IMR-90 (cell line): ENCODE measurements at regions not wholly inside any gene's neighbourhood (a gene's known extent, or its start where the extent isn't known, plus 50 kb on each side); places are given as distances from the start of the nearest gene placed in this dataset.

Experiments used
- ATAC-seq: fragments of 200-7000 bp; cut with Tn5 transposase; 2 replicates; pipeline ENCODE4 v1.9.1; 2020; ENCODE audit warnings: low read depth, mild to moderate bottlenecking, moderate library complexity
- BruUV-seq: library from RNA; stranded (reverse); fragments of 400-500 nt; replicated peaks from 2 replicates; lab custom pipeline; 2021; lab: Mats Ljungman, UMichigan
- CTCF ChIA-PET: fragments of 300-600 bp; formaldehyde crosslinking; extraction: SDS; loops from one replicate; lab custom pipeline; 2021; ENCODE audit warnings: antibody characterized with exemption; lab: Yijun Ruan, JAX
- POLR2A ChIA-PET: fragments of 300-600 bp; sonication (Branson Sonifier 250); formaldehyde crosslinking; loops from one replicate; lab custom pipeline; 2022; ENCODE audit warnings: antibody characterized with exemption; ENCODE audit not compliant: unreplicated experiment; lab: Charles Lee
- DNase-seq: peaks from one replicate; pipeline ENCODE4 v3.0.0; 2013
- H2AFZ ChIP-seq: replicated peaks from 2 replicates; pipeline ENCODE3; 2013; ENCODE audit warnings: low read length, mild to moderate bottlenecking; ENCODE audit not compliant: poor library complexity
- H2AK5ac ChIP-seq: 2 replicates; pipeline ENCODE4 v1.6.1; 2013; ENCODE audit warnings: low read depth, low read length, inconsistent platforms
- H2AK9ac ChIP-seq: replicated peaks from 2 replicates; pipeline ENCODE3; 2013; ENCODE audit warnings: mild to moderate bottlenecking, low read depth, low read length, moderate library complexity; ENCODE audit not compliant: poor library complexity
- H2BK120ac ChIP-seq: 2 replicates; pipeline ENCODE4 v1.6.1; 2013; ENCODE audit warnings: low read depth, low read length, inconsistent platforms
- H2BK15ac ChIP-seq: 3 replicates; pipeline ENCODE4 v1.6.1; 2013; ENCODE audit warnings: low read depth, low read length, inconsistent platforms
- H2BK20ac ChIP-seq: 2 replicates; pipeline ENCODE4 v1.6.1; 2013; ENCODE audit warnings: low read depth, mild to moderate bottlenecking, inconsistent platforms, low read length, moderate library complexity
- H2BK5ac ChIP-seq: 2 replicates; pipeline ENCODE4 v1.6.1; 2013; ENCODE audit warnings: mild to moderate bottlenecking, low read depth, low read length, inconsistent platforms; ENCODE audit not compliant: poor library complexity, severe bottlenecking
- H3K14ac ChIP-seq: replicated peaks from 2 replicates; pipeline ENCODE4 v1.6.1; 2013; ENCODE audit warnings: low read depth, low read length, inconsistent platforms
- H3K18ac ChIP-seq: 2 replicates; pipeline ENCODE4 v1.6.1; 2013; ENCODE audit warnings: low read depth, low read length, control low read depth
- H3K23ac ChIP-seq: 2 replicates; pipeline ENCODE4 v1.6.1; 2013; ENCODE audit warnings: low read depth, low read length, inconsistent platforms
- H3K27ac ChIP-seq: 2 replicates; pipeline ENCODE4 v1.5.1; 2013; ENCODE audit warnings: mild to moderate bottlenecking, control low read depth, low read length; ENCODE audit not compliant: insufficient read depth
- H3K27me3 ChIP-seq: 2 replicates; pipeline ENCODE4 v1.6.1; 2013; ENCODE audit warnings: low read length; ENCODE audit not compliant: control insufficient read depth, insufficient read depth
- H3K36me3 ChIP-seq: 2 replicates; pipeline ENCODE4 v1.6.1; 2013; ENCODE audit warnings: low read length, mixed read lengths; ENCODE audit not compliant: control insufficient read depth, insufficient read depth
- H3K4ac ChIP-seq: 2 replicates; pipeline ENCODE4 v1.6.1; 2013; ENCODE audit warnings: low read depth, low read length, inconsistent platforms
- H3K4me1 ChIP-seq: 2 replicates; pipeline ENCODE4 v1.6.1; 2013; ENCODE audit warnings: low read length, mixed read lengths; ENCODE audit not compliant: control insufficient read depth, insufficient read depth
- H3K4me2 ChIP-seq: 2 replicates; pipeline ENCODE4 v1.6.1; 2013; ENCODE audit warnings: low read depth, mild to moderate bottlenecking, control low read depth, low read length, moderate library complexity
- H3K4me3 ChIP-seq: 2 replicates; pipeline ENCODE4 v1.5.1; 2013; ENCODE audit warnings: low read depth, mild to moderate bottlenecking, control low read depth, low read length, moderate library complexity; ENCODE audit not compliant: insufficient read depth
- H3K56ac ChIP-seq: 2 replicates; pipeline ENCODE4 v1.6.1; 2013; ENCODE audit warnings: low read length, inconsistent platforms; ENCODE audit not compliant: insufficient read depth; ENCODE audit errors: extremely low read depth
- H3K79me1 ChIP-seq, 2 experiments: 2 replicates each; pipeline ENCODE4 v1.6.1; 2013; ENCODE audit warnings: low read length in 2 of 2, inconsistent platforms in 1 of 2, low read depth in 1 of 2
- H3K9ac ChIP-seq: 2 replicates; pipeline ENCODE4 v1.6.1; 2013; ENCODE audit warnings: low read depth, low read length, control low read depth
- H3K9me1 ChIP-seq: 2 replicates; pipeline ENCODE4 v1.6.1; 2013; ENCODE audit warnings: low read length, inconsistent platforms; ENCODE audit not compliant: insufficient read depth
- H3K9me3 ChIP-seq: 2 replicates; pipeline ENCODE4 v1.6.1; 2013; ENCODE audit warnings: low read length; ENCODE audit not compliant: control insufficient read depth, insufficient read depth
- H4K20me1 ChIP-seq: 2 replicates; pipeline ENCODE4 v1.6.1; 2013; ENCODE audit warnings: low read length, inconsistent platforms; ENCODE audit not compliant: insufficient read depth
- H4K5ac ChIP-seq: 2 replicates; pipeline ENCODE4 v1.6.1; 2013; ENCODE audit warnings: mild to moderate bottlenecking, low read depth, low read length, control low read depth
- H4K8ac ChIP-seq, 2 experiments: 2 replicates each; pipeline ENCODE4 v1.6.1; 2013; ENCODE audit warnings: low read depth in 2 of 2, low read length in 2 of 2, control low read depth in 1 of 2, inconsistent platforms in 1 of 2
- H4K91ac ChIP-seq: 2 replicates; pipeline ENCODE4 v1.6.1; 2013; ENCODE audit warnings: low read depth, low read length, inconsistent platforms; ENCODE audit not compliant: insufficient read depth
- BHLHE40 ChIP-seq: fragments of 150-350 bp; IDR thresholded peaks from 2 replicates; pipeline ENCODE4 v1.6.1; 2016; ENCODE audit warnings: mild to moderate bottlenecking, low read depth, low read length
- CEBPB ChIP-seq: IDR thresholded peaks from 2 replicates; pipeline ENCODE4 v1.6.1; 2012; ENCODE audit warnings: low read depth, low read length, improper control_type of control experiment
- CHD1 ChIP-seq: IDR thresholded peaks from 2 replicates; pipeline ENCODE4 v1.6.1; 2012; ENCODE audit warnings: low read depth, low read length, improper control_type of control experiment
- FOS ChIP-seq: fragments of 150-350 bp; IDR thresholded peaks from 2 replicates; pipeline ENCODE4 v1.6.1; 2016; ENCODE audit warnings: low read depth, low read length
- MAFK ChIP-seq: IDR thresholded peaks from 2 replicates; pipeline ENCODE4 v1.6.1; 2012; ENCODE audit warnings: low read depth, low read length, improper control_type of control experiment
- MAZ ChIP-seq: IDR thresholded peaks from 2 replicates; pipeline ENCODE4 v1.6.1; 2012; ENCODE audit warnings: low read depth, mild to moderate bottlenecking, low read length, improper control_type of control experiment, moderate library complexity, borderline replicate concordance
- MXI1 ChIP-seq: IDR thresholded peaks from 2 replicates; pipeline ENCODE4 v1.6.1; 2012; ENCODE audit warnings: low read depth, mild to moderate bottlenecking, low read length, moderate library complexity, borderline replicate concordance
- NFE2L2 ChIP-seq: fragments of 150-350 bp; IDR thresholded peaks from 2 replicates; pipeline ENCODE4 v1.6.1; 2016; ENCODE audit warnings: low read depth, mild to moderate bottlenecking, low read length
- POLR2A ChIP-seq: IDR thresholded peaks from 2 replicates; pipeline ENCODE4 v1.6.1; 2012; ENCODE audit warnings: mild to moderate bottlenecking, low read depth, low read length
- RAD21 ChIP-seq: IDR thresholded peaks from 2 replicates; pipeline ENCODE4 v1.6.1; 2012; ENCODE audit warnings: low read length, improper control_type of control experiment
- RCOR1 ChIP-seq: IDR thresholded peaks from 2 replicates; pipeline ENCODE4 v1.6.1; 2012; ENCODE audit warnings: mild to moderate bottlenecking, low read length, improper control_type of control experiment; ENCODE audit not compliant: insufficient replicate concordance
- RFX5 ChIP-seq: IDR thresholded peaks from 2 replicates; pipeline ENCODE4 v1.8.0; 2012; ENCODE audit warnings: low read depth, mild to moderate bottlenecking, low read length, moderate library complexity
- SMC3 ChIP-seq: fragments of 150-350 bp; IDR thresholded peaks from 2 replicates; pipeline ENCODE4 v1.6.1; 2016; ENCODE audit warnings: low read depth, mild to moderate bottlenecking, antibody characterized with exemption, low read length, moderate library complexity
- WGBS, 2 experiments: methylation state at CpG; one replicate each; pipeline versions ENCODE4 v1.1.5 to v1.1.7; 2013; ENCODE audit warnings: missing lambda C conversion rate in 2 of 2; ENCODE audit not compliant: insufficient read length in 1 of 2; ENCODE audit errors: extremely low coverage in 2 of 2; 5-methylcytosine and 5-hydroxymethylcytosine counted together
- dilution Hi-C: fragments of 300-500 bp; cut with HindIII; formaldehyde crosslinking; loops from one replicate; pipeline ENCODE4 v1.14.3; 2018; ENCODE audit warnings: low sequenced_read_pairs; ENCODE audit not compliant: unreplicated experiment
- in situ Hi-C: fragments of 300-500 bp; cut with MboI; formaldehyde crosslinking; loops from 3 replicates; pipeline ENCODE4 v1.14.3; 2019; ENCODE audit warnings: low sequenced_read_pairs, inconsistent platforms, mixed read lengths
- intact Hi-C: fragments of 100-400 bp; cut with micrococcal nuclease; formaldehyde crosslinking; loops from 2 replicates; pipeline ENCODE4 v1.10.0; 2022
- TF ChIP-seq, protein P1 (sequence below): conservative IDR thresholded peaks from 2 replicates; pipeline ENCODE4 v1.5.1; 2012; ENCODE audit warnings: mild to moderate bottlenecking, low read depth, low read length, improper control_type of control experiment
- TF ChIP-seq, protein P2 (sequence below): fragments of 150-350 bp; IDR thresholded peaks from 2 replicates; pipeline ENCODE4 v1.6.1; 2016; ENCODE audit warnings: low read depth, mild to moderate bottlenecking, low read length, moderate library complexity, borderline replicate concordance
- TF ChIP-seq, protein P3 (sequence below): fragments of 150-350 bp; IDR thresholded peaks from 2 replicates; pipeline ENCODE4 v1.6.1; 2017; ENCODE audit warnings: mild to moderate bottlenecking, antibody characterized with exemption, low read length, low read depth

DNA sequence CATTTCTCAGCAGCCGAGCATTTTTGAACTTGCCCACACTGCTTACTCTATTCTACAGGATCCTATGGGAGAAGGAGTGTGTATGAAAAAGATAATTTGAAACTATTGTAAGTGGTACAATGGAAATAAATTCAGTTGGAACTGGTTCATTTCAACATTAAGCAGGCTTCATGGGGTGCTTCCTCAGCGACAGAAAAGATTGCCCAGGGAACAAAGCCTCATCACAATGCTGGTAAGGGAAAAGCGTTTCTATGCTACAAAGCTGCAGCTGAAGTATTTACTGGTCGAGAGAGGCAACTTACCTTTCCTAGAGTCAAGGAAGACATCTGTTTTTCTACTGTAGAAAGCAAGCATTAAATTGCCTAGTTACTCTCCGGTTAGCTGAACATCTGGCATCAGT is 568.2 kb upstream of the ZP4 start:
- Histone ChIP-seq H4K5ac (no peak overlapping the region), H3K36me3 (no peaks in the 10 kb centered on the region), H3K18ac (no peak overlapping the region), H2BK5ac (no peak overlapping the region), H3K9me3 (no peaks in the 10 kb centered on the region), H3K79me1 (no peaks in the 10 kb centered on the region), H2BK120ac (no peak overlapping the region), H3K23ac (no peak overlapping the region), H3K56ac (no peak overlapping the region), H3K27me3 (no peaks in the 10 kb centered on the region), H3K4me3 (no peak overlapping the region), H2BK15ac (no peak overlapping the region), H3K4me2 (no peak overlapping the region), H2AK5ac (no peak overlapping the region), H4K8ac (no peak overlapping the region), H3K9me1 (no peaks in the 10 kb centered on the region), H2BK20ac (no peak overlapping the region), H2AK9ac (no peak overlapping the region), H4K91ac (no peak overlapping the region), H2AFZ (no peak overlapping the region), H3K9ac (no peak overlapping the region), H3K14ac (no peak overlapping the region), H4K20me1 (no peaks in the 10 kb centered on the region), H3K4ac (no peak overlapping the region), H3K27ac (no peak overlapping the region), H3K4me1 (no peaks in the 10 kb centered on the region)
- BruUV-seq: no TSS peak
- POLR2A ChIA-PET: no interaction called here
- DNase-seq (no peak), ATAC-seq (no peak)
- intact Hi-C loops (no loop called here), in situ Hi-C loops (no loop called here), dilution Hi-C loops (no loop called here)
- WGBS, 2 experiments: no CpG with 5 or more reads among the region's 5 CpGs
- TF ChIP-seq NFE2L2 (no peak), SMC3 (no peak), RFX5 (no peak), CEBPB (no peak), MXI1 (no peak), FOS (no peak), POLR2A (no peak), RCOR1 (no peak), RAD21 (no peak), CHD1 (no peak), BHLHE40 (no peak), MAZ (no peak), MAFK (no peak)
- TF ChIP-seq, protein P1, sequence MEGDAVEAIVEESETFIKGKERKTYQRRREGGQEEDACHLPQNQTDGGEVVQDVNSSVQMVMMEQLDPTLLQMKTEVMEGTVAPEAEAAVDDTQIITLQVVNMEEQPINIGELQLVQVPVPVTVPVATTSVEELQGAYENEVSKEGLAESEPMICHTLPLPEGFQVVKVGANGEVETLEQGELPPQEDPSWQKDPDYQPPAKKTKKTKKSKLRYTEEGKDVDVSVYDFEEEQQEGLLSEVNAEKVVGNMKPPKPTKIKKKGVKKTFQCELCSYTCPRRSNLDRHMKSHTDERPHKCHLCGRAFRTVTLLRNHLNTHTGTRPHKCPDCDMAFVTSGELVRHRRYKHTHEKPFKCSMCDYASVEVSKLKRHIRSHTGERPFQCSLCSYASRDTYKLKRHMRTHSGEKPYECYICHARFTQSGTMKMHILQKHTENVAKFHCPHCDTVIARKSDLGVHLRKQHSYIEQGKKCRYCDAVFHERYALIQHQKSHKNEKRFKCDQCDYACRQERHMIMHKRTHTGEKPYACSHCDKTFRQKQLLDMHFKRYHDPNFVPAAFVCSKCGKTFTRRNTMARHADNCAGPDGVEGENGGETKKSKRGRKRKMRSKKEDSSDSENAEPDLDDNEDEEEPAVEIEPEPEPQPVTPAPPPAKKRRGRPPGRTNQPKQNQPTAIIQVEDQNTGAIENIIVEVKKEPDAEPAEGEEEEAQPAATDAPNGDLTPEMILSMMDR: no peak
- TF ChIP-seq, protein P2, sequence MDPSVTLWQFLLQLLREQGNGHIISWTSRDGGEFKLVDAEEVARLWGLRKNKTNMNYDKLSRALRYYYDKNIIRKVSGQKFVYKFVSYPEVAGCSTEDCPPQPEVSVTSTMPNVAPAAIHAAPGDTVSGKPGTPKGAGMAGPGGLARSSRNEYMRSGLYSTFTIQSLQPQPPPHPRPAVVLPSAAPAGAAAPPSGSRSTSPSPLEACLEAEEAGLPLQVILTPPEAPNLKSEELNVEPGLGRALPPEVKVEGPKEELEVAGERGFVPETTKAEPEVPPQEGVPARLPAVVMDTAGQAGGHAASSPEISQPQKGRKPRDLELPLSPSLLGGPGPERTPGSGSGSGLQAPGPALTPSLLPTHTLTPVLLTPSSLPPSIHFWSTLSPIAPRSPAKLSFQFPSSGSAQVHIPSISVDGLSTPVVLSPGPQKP: no peak
- TF ChIP-seq, protein P3, sequence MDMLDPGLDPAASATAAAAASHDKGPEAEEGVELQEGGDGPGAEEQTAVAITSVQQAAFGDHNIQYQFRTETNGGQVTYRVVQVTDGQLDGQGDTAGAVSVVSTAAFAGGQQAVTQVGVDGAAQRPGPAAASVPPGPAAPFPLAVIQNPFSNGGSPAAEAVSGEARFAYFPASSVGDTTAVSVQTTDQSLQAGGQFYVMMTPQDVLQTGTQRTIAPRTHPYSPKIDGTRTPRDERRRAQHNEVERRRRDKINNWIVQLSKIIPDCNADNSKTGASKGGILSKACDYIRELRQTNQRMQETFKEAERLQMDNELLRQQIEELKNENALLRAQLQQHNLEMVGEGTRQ: no peak
- CTCF ChIA-PET: no interaction called here
